Motor neuron (in vitro differentiated cells): ENCODE measurements at regions not wholly inside any gene's neighbourhood (a gene's known extent, or its start where the extent isn't known, plus 50 kb on each side); places are given as distances from the start of the nearest gene placed in this dataset.
A peak's percentile ranks its signal among the peaks of the same experiment; 100 is the strongest.
"Not testable (repeated sequence)": the region's sequence is repeated elsewhere in the genome, so short reads cannot be mapped to it uniquely, and the experiment has no call there.

Experiments used
- ATAC-seq, 8 experiments: fragments of 200-7000 bp; cut with Tn5 transposase; replicated peaks in 6 of 8; 2 replicates each; pipeline ENCODE4 v1.8.0; 2021; ENCODE audit warnings: mild to moderate bottlenecking in 8 of 8, moderate library complexity in 8 of 8
- H3K27ac ChIP-seq, 2 donors: fragments of 250-450 bp; sonication (Bioruptor Pico); 2 replicates each; pipeline ENCODE4 v1.9.0; 2021; ENCODE audit warnings: antibody characterized with exemption in 2 of 2, mild to moderate bottlenecking in 2 of 2, moderate library complexity in 1 of 2
- H3K4me1 ChIP-seq, 2 donors: fragments of 250-450 bp; sonication (Bioruptor Pico); replicated peaks in 1 of 2; 2 replicates each; pipeline ENCODE4 v1.6.1; 2021; ENCODE audit warnings: antibody characterized with exemption in 2 of 2, mild to moderate bottlenecking in 2 of 2, moderate library complexity in 1 of 2
- H3K4me3 ChIP-seq, 5 donors: fragments of 250-450 bp; sonication (Bioruptor Pico); 2 replicates each; pipeline ENCODE4 v1.9.0; 2021; ENCODE audit warnings: antibody characterized with exemption in 5 of 5, mild to moderate bottlenecking in 5 of 5, moderate library complexity in 4 of 5
- WGBS, 10 experiments: fragments of 450-650 bp; shearing (Covaris generic); methylation state at CpG; one replicate each; pipeline ENCODE4 v1.0.0; 2022; 5-methylcytosine and 5-hydroxymethylcytosine counted together
- in situ Hi-C, 9 experiments: fragments of 400-800 bp; cut with MboI; loops; one replicate each; pipeline ENCODE4 v1.15.0; 2021; ENCODE audit warnings: low sequenced_read_pairs in 9 of 9, low pct_unique_long_range_greater_than_20kb in 2 of 9; ENCODE audit not compliant: unreplicated experiment in 9 of 9

DNA sequence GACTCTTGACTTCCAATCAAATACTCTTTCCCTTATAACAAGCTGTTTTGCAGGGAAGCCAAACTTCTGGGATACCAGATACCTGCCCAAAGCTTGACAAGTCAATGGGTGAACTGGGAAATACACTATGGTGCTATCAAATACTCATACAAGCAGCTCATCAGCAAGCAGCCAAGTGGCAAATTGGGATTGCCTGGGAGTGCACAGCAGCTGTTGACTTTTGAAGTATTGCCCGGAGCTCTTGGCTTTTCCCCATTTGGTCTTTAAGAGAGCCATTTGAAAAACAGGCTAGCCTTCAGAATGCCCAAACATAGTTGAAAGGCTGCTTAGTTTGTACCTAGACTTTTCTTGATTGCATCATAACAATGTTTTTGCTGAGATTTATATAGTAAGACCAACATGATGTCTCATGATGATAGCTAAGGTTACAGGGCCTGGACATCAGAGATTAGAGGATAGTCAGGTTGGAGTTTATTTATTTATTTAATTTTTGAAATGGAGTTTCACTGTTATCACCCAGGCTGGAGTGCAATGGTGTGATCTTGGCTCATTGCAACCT, 210.1 kb upstream of the ZNF608 start:
- WGBS, 10 experiments, result 50 to 100% (median 100%) methylated on average over 1 of the region's 1 CpG; no CpG with 5 or more reads in 4 of the 10 experiments
- Histone ChIP-seq H3K4me3 (no peak overlapping the region), H3K4me1 (no peaks in the 10 kb centered on the region), H3K27ac (no peak overlapping the region)
- in situ Hi-C loops, result no loop called here
- no peak for ATAC-seq

DNA sequence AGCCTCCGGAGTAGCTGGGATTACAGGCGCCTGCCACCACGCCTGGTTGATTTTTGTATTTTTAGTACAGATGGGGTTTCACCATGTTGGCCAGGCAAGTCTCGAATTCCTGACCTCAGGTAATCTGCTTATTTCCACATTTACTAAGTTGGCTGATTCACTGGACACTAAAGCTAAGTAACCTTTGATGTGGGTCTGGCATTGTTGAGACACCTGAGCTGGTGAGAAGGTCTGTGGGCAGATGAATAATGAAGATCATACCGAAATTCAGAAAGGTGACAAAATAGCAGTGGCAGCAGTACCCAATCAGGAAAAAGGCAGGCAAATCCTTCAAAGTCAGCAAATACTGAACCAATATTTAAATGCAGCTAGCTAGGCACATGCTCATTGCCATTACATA, 210.6 kb upstream of the ZNF608 start:
- 52 to 100% (median 89%) methylated on average over 1 to 5 of the region's 5 CpGs; no CpG with 5 or more reads in 3 of the 10 experiments for WGBS, 10 experiments
- H3K4me3 ChIP-seq, result no peak overlapping the region
- ATAC-seq, result no peak
- H3K4me1 ChIP-seq, result no peaks in the 10 kb centered on the region
- in situ Hi-C loops, result no loop called here
- no peak overlapping the region for H3K27ac ChIP-seq

DNA sequence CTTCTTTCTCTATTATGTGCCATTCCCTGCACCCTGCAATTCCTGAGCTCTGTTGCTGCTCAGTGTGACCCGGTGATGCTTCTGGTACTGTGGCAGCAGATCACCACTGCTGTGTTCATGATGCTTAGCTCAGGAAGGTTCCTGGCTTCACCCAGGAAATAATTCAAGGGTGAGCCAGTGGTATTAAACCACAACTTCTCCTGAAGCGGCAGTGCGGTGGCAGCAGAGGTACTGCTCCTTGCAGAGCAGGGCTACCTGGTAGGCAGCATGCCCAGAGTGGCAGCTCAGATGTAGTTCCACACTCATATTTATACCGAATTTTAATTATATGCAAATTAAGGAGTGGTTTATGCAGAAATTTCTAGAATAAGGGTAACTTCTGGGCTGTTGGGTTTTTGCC, 213.8 kb upstream of the ZNF608 start:
- in situ Hi-C loops, result no loop called here
- H3K4me1 ChIP-seq, result peaks cover 14 to 15% of the 10 kb centered on the region in 2 donors
- no peak overlapping the region for H3K27ac ChIP-seq
- ATAC-seq, result no peak
- no peak overlapping the region for H3K4me3 ChIP-seq
- 33 to 86% (median 78%) methylated on average over 1 to 4 of the region's 4 CpGs; no CpG with 5 or more reads in 5 of the 10 experiments for WGBS, 10 experiments

DNA sequence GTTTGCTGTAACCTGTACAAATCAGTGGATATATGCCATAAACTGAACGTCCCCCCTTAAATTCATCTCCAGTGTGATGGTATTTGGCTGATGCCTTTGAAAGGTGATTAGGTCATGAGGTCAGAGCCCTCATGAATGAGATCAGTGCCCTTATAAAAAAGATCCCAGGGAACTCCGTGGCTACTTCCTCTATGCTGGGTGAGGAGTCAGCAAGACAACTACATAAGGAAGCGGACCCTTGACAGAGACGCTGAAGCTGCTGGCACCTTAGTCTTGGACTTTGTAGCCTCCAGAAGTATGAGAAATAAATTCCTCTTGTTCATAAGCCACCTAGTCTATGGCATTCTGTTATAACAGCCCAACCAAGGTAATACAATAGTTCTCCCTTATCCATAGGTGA, 215.1 kb upstream of the ZNF608 start:
- no peak overlapping the region for H3K27ac ChIP-seq
- 60 to 89% (median 82%) methylated on average over 1 to 4 of the region's 4 CpGs; no CpG with 5 or more reads in 4 of the 10 experiments for WGBS, 10 experiments
- peaks cover 14 to 15% of the 10 kb centered on the region in 2 donors for H3K4me1 ChIP-seq
- no peak overlapping the region for H3K4me3 ChIP-seq
- in situ Hi-C loops, result no loop called here
- ATAC-seq, result no peak

DNA sequence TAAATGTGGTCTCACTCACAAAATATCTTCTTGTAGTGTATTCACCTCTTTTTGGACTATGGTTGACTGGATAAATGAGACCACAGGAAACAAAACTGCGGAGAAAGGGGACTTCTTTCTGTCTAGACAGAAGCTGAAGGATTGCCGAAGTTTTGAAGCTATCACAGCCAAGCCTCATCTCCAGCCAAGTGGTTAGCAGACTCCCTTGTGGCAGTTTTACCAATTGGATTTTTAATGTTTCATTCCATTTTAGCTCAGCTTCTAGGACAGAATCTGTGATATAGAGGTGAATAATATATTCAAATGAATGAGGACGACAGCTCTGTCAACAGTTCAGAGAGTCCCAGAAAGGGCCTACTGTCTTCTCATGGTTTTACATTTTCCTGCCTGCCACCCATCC, 215.7 kb upstream of the ZNF608 start:
- WGBS, 10 experiments, result 0 to 97% (median 72%) methylated on average over 1 to 3 of the region's 3 CpGs; no CpG with 5 or more reads in 2 of the 10 experiments
- Histone ChIP-seq H3K4me1 (peaks cover 14 to 15% of the 10 kb centered on the region in 2 donors), H3K4me3 (no peak overlapping the region), H3K27ac (no peak overlapping the region)
- in situ Hi-C loops, result no loop called here
- ATAC-seq, result no peak

DNA sequence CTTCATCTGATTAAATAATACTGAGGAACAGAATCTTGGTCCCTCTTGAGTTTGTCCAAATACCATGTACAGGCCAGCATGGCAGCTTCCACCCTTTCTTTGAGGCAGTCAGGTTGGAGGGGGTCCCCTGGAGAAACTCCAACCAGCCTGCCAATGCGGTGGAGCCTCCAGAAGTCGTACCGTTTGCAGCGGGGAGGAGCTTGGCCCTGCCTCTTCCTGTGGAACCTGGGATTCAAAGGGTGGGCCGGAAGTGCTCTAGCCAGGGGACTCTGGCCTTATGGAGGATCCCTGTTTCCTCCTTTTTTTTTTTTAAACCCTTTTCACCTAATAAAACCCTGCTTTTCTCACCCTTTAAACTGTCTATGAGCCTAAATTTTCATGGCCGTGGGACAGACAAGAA, 216.3 kb upstream of the ZNF608 start:
- peak in 1 of 8 experiments; percentile 74 for ATAC-seq
- peak overlapping the region in 1 of 5 donors; percentile 2 for H3K4me3 ChIP-seq
- WGBS, 10 experiments, result 11 to 100% (median 80%) methylated on average over 1 to 6 of the region's 6 CpGs; no CpG with 5 or more reads in 3 of the 10 experiments

DNA sequence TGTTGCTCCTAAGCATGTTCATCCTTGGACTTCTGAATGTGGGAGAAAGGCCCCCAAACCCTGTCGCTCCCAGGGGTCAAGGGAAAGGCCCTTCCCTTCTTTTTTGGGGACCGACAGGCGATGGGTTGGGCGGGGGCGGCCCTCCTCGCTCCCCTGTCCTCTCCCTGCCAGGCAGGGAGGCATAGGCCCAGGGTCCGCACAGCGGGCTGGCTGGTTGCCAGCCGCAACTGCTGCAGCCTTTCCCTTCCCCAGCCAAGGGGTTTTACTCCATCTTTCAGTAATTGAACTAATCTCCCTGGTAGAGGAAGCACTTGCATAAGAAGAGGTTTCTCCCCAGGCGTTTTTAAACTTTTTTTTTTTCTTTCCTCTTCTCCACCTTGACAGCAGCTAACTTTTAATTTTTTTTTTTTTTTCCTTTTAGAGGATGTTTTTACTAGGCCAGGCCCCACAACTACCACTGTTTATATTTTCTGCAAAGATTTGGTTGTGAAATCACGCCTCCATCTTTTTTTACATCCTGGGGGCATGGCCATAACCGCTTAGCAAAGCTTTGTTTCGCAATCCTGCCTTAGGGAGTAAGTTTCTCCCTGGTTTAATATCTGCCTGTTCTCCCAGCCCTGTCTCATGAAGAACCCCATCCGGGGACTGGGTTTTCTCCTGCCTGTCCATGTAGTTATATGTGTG, 216.9 kb upstream of the ZNF608 start:
- peak overlapping the region in 1 of 5 donors; percentile 2 for H3K4me3 ChIP-seq
- ATAC-seq, result peak in 6 of 8 experiments; percentile 48 to 73 (median 56)
- H3K4me1 ChIP-seq, result peaks cover 14 to 15% of the 10 kb centered on the region in 2 donors
- 42 to 93% (median 60%) methylated on average over 3 to 10 of the region's 14 CpGs; no CpG with 5 or more reads in 1 of the 10 experiments for WGBS, 10 experiments
- peak overlapping the region in 1 of 2 donors; percentile 40 for H3K27ac ChIP-seq
- in situ Hi-C loops, result no loop called here

More for the DNA sequence above, 216.3 kb upstream of the ZNF608 start:
- Histone ChIP-seq H3K4me1 (peaks cover 14 to 15% of the 10 kb centered on the region in 2 donors), H3K27ac (peak overlapping the region in 1 of 2 donors; percentile 40)
- in situ Hi-C loops, result no loop called here

DNA sequence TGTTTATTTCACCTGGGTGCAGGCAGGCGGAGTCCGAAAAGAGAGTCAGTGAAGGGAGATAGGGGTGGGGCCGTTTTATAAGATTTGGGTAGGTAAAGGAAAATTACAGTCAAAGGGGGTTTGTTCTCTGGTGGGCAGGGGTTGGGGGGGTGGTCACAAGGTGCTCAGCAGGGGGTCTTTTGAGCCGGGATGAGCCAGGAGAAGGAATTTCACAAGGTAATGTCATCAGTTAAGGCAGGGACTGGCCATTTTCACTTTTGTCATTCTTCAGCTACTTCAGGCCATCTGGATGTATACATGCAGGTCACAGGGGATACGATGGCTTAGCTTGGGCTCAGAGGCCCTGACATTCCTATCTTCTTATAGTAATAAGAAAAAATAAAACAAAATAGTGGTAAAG, 220.3 kb upstream of the ZNF608 start:
- WGBS, 10 experiments, result 20 to 100% (median 100%) methylated on average over 1 to 3 of the region's 5 CpGs; no CpG with 5 or more reads in 3 of the 10 experiments
- H3K27ac ChIP-seq, in situ Hi-C loops, H3K4me3 ChIP-seq, ATAC-seq: not testable (repeated sequence)
- peaks cover 14 to 15% of the 10 kb centered on the region in 2 donors for H3K4me1 ChIP-seq

DNA sequence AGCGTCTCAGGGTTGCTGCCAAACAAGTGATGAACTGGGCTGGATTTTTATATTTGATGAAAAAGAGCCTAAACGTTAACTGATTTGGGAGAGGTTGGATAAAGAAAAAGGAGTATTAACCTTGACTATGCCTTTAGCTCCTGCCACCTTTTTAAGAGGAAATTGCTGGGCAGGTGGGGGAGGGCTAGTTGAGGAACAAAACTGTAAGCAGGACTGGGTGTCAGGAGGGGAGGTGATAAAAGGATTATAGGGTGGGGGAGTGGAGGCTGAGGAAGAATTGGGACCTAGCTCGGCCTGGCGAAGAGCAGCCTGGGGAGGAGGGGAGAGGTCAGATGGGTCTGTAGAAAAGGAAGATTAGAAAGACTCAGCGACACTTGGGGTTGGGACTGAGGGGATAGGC, 223.9 kb upstream of the ZNF608 start:
- ATAC-seq, H3K4me3 ChIP-seq, in situ Hi-C loops, H3K4me1 ChIP-seq, H3K27ac ChIP-seq: not testable (repeated sequence)
- 40 to 100% (median 91%) methylated on average over 1 to 2 of the region's 5 CpGs; no CpG with 5 or more reads in 2 of the 10 experiments for WGBS, 10 experiments

DNA sequence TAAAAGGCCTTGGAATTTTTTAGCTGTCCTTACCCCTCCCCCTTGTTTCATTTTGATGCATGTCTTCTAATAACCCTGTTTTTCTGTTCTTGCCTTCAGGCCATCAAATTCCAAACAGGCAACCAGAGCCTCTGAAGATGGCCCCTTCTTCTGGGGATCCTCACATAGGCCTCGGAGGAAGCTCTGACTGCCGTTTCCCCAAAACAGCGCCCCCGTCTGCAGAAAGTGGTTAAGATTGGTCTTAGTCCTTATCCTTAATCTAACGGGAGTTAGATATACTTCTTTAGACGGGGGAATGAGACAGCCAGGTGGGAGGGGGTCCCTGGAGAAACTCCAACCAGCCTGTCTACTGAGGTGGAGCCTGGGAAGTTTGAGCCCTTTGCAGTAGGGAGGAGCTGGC, 226.3 kb upstream of the ZNF608 start:
- no peak for ATAC-seq

DNA sequence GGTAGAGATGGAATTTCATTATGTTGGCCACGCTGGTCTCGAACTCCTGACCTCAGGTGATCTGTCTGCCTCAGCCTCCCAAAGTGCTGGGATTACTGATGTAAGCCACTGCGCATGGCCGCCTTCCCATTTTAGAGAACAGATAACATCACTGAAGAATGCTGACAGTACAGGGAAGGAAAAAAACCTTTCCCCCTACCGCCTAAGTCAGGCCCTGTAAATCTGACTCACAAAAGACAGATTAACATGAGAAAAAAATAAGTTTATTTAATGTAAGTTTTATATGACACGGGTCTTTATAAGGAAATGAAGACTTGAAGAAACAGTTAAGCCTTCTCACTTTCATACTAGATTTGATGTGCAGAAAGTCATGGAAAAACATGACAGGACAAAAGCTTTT, 227.2 kb upstream of the ZNF608 start:
- no peak overlapping the region for H3K27ac ChIP-seq
- peaks cover under 1 to 6% of the 10 kb centered on the region in 2 donors for H3K4me1 ChIP-seq
- no peak overlapping the region for H3K4me3 ChIP-seq
- in situ Hi-C loops, result no loop called here
- 40 to 92% (median 79%) methylated on average over 1 to 5 of the region's 6 CpGs; no CpG with 5 or more reads in 1 of the 10 experiments for WGBS, 10 experiments
- no peak for ATAC-seq

More for the DNA sequence above, 226.3 kb upstream of the ZNF608 start:
- 70 to 100% (median 90%) methylated on average over 1 to 5 of the region's 6 CpGs; no CpG with 5 or more reads in 4 of the 10 experiments for WGBS, 10 experiments
- Histone ChIP-seq H3K4me1 (peaks cover 0 to 4% of the 10 kb centered on the region in 2 donors), H3K27ac (no peak overlapping the region), H3K4me3 (no peak overlapping the region)
- in situ Hi-C loops, result no loop called here

DNA sequence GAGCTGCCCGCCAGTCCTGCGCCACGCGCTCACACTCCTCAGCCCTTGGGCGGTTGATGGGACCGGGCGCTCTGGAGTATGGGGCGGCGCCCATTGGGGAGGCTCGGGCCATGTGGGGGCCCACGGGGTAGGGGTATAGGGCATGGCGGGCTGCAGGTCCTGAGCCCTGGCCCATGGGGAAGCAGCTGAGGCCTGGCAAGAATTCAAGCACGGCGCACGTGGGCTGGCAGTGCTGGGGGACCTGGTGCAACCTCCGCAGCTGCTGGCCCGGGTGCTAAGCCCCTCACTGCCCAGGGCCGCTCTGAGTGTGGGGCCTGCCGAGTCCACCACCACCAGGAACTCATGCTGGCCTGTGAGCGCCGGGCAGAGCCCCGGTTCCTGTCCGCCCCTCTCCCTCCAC, 229.6 kb upstream of the ZNF608 start:
- Histone ChIP-seq H3K4me3 (no peak overlapping the region), H3K27ac (no peak overlapping the region), H3K4me1 (peaks cover 25% of the 10 kb centered on the region in 2 donors)
- in situ Hi-C loops, result no loop called here
- 73% methylated on average over 3 of the region's 23 CpGs; no CpG with 5 or more reads in 9 of the 10 experiments for WGBS, 10 experiments
- ATAC-seq, result no peak

DNA sequence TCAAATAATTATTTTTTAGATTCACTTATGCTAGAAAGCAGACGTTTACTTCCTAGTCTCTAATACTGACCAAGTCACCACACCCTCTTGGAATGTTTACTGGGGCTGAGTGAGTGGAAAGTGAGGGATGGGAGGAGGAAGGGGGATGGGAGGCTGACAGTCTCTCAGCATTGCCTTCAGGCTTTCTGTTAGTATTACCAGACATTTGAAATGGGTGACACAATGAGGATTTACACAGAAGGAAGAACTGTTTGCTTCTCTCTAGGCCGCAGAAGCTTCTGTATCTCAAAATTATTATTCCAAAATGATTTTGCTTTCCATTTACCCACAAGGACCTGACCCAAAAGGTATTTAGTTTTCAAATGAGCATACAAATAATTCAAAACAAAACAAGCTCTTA, 232.8 kb upstream of the ZNF608 start:
- WGBS, 10 experiments, result 0 to 100% (median 15%) methylated on average over 1 to 2 of the region's 2 CpGs; no CpG with 5 or more reads in 2 of the 10 experiments
- ATAC-seq, result peak; percentile 60 to 88 (median 80)
- peak overlapping the region; percentile 47 for H3K27ac ChIP-seq
- peaks cover 28 to 31% of the 10 kb centered on the region in 2 donors for H3K4me1 ChIP-seq
- H3K4me3 ChIP-seq, result no peak overlapping the region
- in situ Hi-C loops, result no loop called here
